ENCODE measurements at regions not wholly inside any gene's neighbourhood (a gene's known extent, or its start where the extent isn't known, plus 50 kb on each side); places are given as distances from the start of the nearest gene placed in this dataset.
"Not testable (repeated sequence)": the region's sequence is repeated elsewhere in the genome, so short reads cannot be mapped to it uniquely, and the experiment has no call there.

DNA sequence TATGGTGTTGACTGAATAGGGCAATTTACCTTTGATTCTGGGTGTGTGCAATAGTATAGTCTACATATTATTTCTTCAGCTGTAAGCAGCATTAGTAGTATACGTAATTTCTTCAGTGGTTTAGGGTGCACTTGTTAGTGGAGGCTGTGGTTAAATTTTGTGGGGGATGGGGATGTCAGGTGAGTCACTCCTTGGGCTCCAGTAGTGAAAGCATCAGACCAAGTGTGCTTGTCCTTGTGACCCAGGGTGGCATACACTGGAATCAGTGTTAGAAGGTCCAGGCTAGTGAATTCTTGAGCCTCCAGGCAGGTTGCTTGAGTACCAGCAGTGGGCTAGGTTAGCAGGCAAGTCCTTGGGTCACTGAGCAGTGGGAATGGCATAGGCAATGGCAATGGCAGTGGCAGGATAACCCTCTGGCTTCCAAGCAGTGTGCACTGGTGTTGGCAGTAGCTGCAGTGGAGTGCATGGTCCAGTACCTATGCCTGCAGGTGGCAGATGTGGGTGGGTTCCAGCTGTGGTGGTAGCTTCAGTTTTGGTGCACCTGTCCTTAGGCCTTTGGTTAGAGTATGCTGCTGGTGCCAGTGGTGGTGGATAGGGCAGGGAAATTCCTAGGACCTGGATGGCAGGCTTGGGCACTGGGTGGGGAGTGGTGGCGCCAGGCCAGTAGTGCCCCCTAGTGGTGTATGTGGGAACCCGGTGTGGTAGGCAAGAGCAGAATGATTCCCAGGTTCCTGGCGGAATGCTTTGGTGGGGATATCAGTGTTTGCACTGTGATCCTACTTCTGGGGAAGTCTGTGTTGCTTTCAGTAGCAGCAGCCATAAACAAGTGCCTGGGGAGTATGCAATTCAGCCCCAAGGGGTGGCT lies 531.0 kb downstream of the SMARCA1 start:
- H3K9me3 ChIP-seq (ENCODE audit: control insufficient read depth, insufficient read depth, low read length) = 0 out of 2 replicates have a peak, but pooled peaks cover 4% of the 10 kb centered on the region
- no peaks in the 10 kb centered on the region for H3K4me1 ChIP-seq (ENCODE audit: control insufficient read depth, insufficient read depth, low read length)
- no peaks in the 10 kb centered on the region for H3K36me3 ChIP-seq (ENCODE audit: control insufficient read depth, insufficient read depth, low read length)
- no peak overlapping the region for H3K27ac ChIP-seq (ENCODE audit: low read depth, low read length)
- H3K27me3 ChIP-seq (ENCODE audit: control insufficient read depth, insufficient read depth, low read length) = no peaks in the 10 kb centered on the region
- H3K4me3 ChIP-seq (ENCODE audit: low read depth, low read length) = no peak overlapping the region
- no peak overlapping the region for H3K9ac ChIP-seq (ENCODE audit: low read depth, low read length)

GRCh38 chrX:128975745-128976144 lies 547.5 kb downstream of the SMARCA1 start:
- H3K27me3 ChIP-seq (ENCODE audit: control insufficient read depth, insufficient read depth, low read length) = no peaks in the 10 kb centered on the region
- H3K9ac ChIP-seq (ENCODE audit: low read depth, low read length) = no peak overlapping the region

GRCh38 chrX:128973033-128973432 lies 550.3 kb downstream of the SMARCA1 start:
- Histone ChIP-seq H3K27me3 (ENCODE audit: control insufficient read depth, insufficient read depth, low read length) (no peaks in the 10 kb centered on the region), H3K4me3 (ENCODE audit: low read depth, low read length) (no peak overlapping the region), H3K27ac (ENCODE audit: low read depth, low read length) (no peak overlapping the region), H3K9me3 (ENCODE audit: control insufficient read depth, insufficient read depth, low read length) (no peaks in the 10 kb centered on the region), H3K9ac (ENCODE audit: low read depth, low read length) (no peak overlapping the region), H3K4me1 (ENCODE audit: control insufficient read depth, insufficient read depth, low read length) (peaks cover 15% of the 10 kb centered on the region), H3K36me3 (ENCODE audit: control insufficient read depth, insufficient read depth, low read length) (no peaks in the 10 kb centered on the region)

More at GRCh38 chrX:128975745-128976144, 547.5 kb downstream of the SMARCA1 start:
- Histone ChIP-seq H3K4me1 (ENCODE audit: control insufficient read depth, insufficient read depth, low read length) (peaks cover 15% of the 10 kb centered on the region), H3K36me3 (ENCODE audit: control insufficient read depth, insufficient read depth, low read length) (no peaks in the 10 kb centered on the region), H3K9me3 (ENCODE audit: control insufficient read depth, insufficient read depth, low read length) (no peaks in the 10 kb centered on the region), H3K4me3 (ENCODE audit: low read depth, low read length) (no peak overlapping the region), H3K27ac (ENCODE audit: low read depth, low read length) (no peak overlapping the region)

DNA sequence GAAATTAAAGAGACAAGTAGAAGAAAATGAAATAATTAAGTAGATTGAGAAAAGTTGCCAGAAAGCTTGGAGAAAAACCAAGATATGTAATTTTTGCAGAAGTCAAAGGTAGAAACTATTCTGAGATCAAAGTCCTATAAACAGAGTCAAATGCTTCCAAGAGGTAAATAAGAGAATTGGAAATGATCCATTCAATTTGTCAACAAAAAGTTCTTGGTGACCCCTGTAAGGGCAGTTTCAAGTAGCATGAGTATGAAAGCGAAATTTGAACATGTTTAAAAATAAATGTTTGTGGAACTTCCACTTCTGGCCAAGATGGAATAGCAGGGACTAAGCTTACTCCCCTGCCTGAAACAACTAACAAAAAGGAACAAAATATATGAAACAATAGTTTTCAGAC lies 562.0 kb downstream of the SMARCA1 start:
- H3K36me3 ChIP-seq (ENCODE audit: control insufficient read depth, insufficient read depth, low read length) = no peaks in the 10 kb centered on the region
- no peaks in the 10 kb centered on the region for H3K4me1 ChIP-seq (ENCODE audit: control insufficient read depth, insufficient read depth, low read length)
- H3K9ac ChIP-seq (ENCODE audit: low read depth, low read length) = no peak overlapping the region
- H3K4me3 ChIP-seq (ENCODE audit: low read depth, low read length) = no peak overlapping the region
- H3K27me3 ChIP-seq (ENCODE audit: control insufficient read depth, insufficient read depth, low read length) = no peaks in the 10 kb centered on the region
- H3K9me3 ChIP-seq (ENCODE audit: control insufficient read depth, insufficient read depth, low read length) = 0 out of 2 replicates have a peak, but pooled peaks cover 5% of the 10 kb centered on the region
- no peak overlapping the region for H3K27ac ChIP-seq (ENCODE audit: low read depth, low read length)

DNA sequence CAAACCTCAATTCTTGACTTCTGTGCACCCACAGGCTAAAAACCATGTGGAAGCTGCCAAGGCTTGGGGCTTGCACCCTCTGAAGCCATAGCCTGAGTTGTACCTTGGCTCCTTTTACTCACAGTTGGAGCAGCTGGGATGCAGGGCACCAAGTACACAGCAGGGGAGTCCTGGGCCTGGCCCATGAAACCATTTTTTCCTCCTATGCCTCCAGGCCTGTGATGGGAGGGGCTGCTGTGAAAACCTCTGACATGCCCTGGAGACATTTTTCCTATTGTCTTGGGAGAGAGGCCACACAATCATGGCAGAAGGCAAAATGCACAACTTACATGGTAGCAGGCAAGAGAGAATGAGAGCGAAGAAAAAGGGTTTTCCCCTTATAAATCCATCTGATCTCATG lies 568.6 kb downstream of the SMARCA1 start:
- not testable (repeated sequence) for H3K36me3 ChIP-seq (ENCODE audit: control insufficient read depth, insufficient read depth, low read length); H3K9ac ChIP-seq (ENCODE audit: low read depth, low read length)

DNA sequence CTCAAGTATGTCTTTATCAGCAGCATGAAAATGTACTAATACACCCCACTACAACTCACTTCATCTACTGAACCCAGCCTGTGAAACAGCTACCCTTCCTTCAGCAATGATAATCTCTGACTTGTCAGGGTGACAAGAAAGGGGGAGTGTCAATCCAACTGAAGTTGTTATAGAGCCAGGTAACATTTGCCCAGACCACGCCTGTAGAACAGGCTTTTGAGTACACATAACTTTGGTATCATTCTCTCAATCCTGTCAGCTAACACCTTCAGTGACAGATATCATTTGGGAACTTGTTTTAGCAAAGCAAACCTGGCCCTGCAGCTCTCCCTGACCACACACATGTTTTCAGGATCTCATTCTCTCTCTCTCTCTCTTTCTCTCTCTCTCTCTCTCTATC lies 592.2 kb downstream of the SMARCA1 start:
- H3K27me3 ChIP-seq (ENCODE audit: control insufficient read depth, insufficient read depth, low read length) = no peaks in the 10 kb centered on the region; the same call in 1 of the 2 replicates
- no peak overlapping the region for H3K4me3 ChIP-seq (ENCODE audit: low read depth, low read length)
- H3K9ac ChIP-seq (ENCODE audit: low read depth, low read length) = no peak overlapping the region
- no peaks in the 10 kb centered on the region for H3K4me1 ChIP-seq (ENCODE audit: control insufficient read depth, insufficient read depth, low read length)
- no peaks in the 10 kb centered on the region for H3K36me3 ChIP-seq (ENCODE audit: control insufficient read depth, insufficient read depth, low read length)
- 0 out of 2 replicates have a peak, but pooled peaks cover 3% of the 10 kb centered on the region for H3K9me3 ChIP-seq (ENCODE audit: control insufficient read depth, insufficient read depth, low read length)
- no peak overlapping the region for H3K27ac ChIP-seq (ENCODE audit: low read depth, low read length)

More for the DNA sequence above, 568.6 kb downstream of the SMARCA1 start:
- not testable (repeated sequence) for H3K27ac ChIP-seq (ENCODE audit: low read depth, low read length); H3K4me1 ChIP-seq (ENCODE audit: control insufficient read depth, insufficient read depth, low read length); H3K4me3 ChIP-seq (ENCODE audit: low read depth, low read length); H3K27me3 ChIP-seq (ENCODE audit: control insufficient read depth, insufficient read depth, low read length)
- peaks cover 29% of the 10 kb centered on the region for H3K9me3 ChIP-seq (ENCODE audit: control insufficient read depth, insufficient read depth, low read length)

GRCh38 chrX:128929271-128930057 lies 593.8 kb downstream of the SMARCA1 start:
- Histone ChIP-seq H3K9ac (ENCODE audit: low read depth, low read length) (no peak overlapping the region), H3K36me3 (ENCODE audit: control insufficient read depth, insufficient read depth, low read length) (no peaks in the 10 kb centered on the region), H3K9me3 (ENCODE audit: control insufficient read depth, insufficient read depth, low read length) (no peaks in the 10 kb centered on the region), H3K4me3 (ENCODE audit: low read depth, low read length) (no peak overlapping the region), H3K27me3 (ENCODE audit: control insufficient read depth, insufficient read depth, low read length) (no peaks in the 10 kb centered on the region; the same call in 1 of the 2 replicates), H3K4me1 (ENCODE audit: control insufficient read depth, insufficient read depth, low read length) (no peaks in the 10 kb centered on the region), H3K27ac (ENCODE audit: low read depth, low read length) (no peak overlapping the region)

- Histone ChIP-seq H3K4me3 (ENCODE audit: low read depth, low read length) (no peak overlapping the region), H3K36me3 (ENCODE audit: control insufficient read depth, insufficient read depth, low read length) (no peaks in the 10 kb centered on the region), H3K9me3 (ENCODE audit: control insufficient read depth, insufficient read depth, low read length) (no peaks in the 10 kb centered on the region), H3K27me3 (ENCODE audit: control insufficient read depth, insufficient read depth, low read length) (no peaks in the 10 kb centered on the region; the same call in 1 of the 2 replicates), H3K4me1 (ENCODE audit: control insufficient read depth, insufficient read depth, low read length) (no peaks in the 10 kb centered on the region), H3K27ac (ENCODE audit: low read depth, low read length) (no peak overlapping the region), H3K9ac (ENCODE audit: low read depth, low read length) (no peak overlapping the region)
Observed at GRCh38 chrX:128928636-128929035, 594.7 kb downstream of the SMARCA1 start.

- Histone ChIP-seq H3K36me3 (ENCODE audit: control insufficient read depth, insufficient read depth, low read length) (no peaks in the 10 kb centered on the region), H3K4me1 (ENCODE audit: control insufficient read depth, insufficient read depth, low read length) (no peaks in the 10 kb centered on the region), H3K9ac (ENCODE audit: low read depth, low read length) (no peak overlapping the region), H3K4me3 (ENCODE audit: low read depth, low read length) (no peak overlapping the region), H3K9me3 (ENCODE audit: control insufficient read depth, insufficient read depth, low read length) (no peaks in the 10 kb centered on the region), H3K27ac (ENCODE audit: low read depth, low read length) (no peak overlapping the region), H3K27me3 (ENCODE audit: control insufficient read depth, insufficient read depth, low read length) (no peaks in the 10 kb centered on the region; the same call in 1 of the 2 replicates)
Observed at GRCh38 chrX:128927363-128927762, 595.9 kb downstream of the SMARCA1 start.

GRCh38 chrX:128906753-128907152 lies 616.5 kb downstream of the SMARCA1 start:
- no peak overlapping the region for H3K9ac ChIP-seq (ENCODE audit: low read depth, low read length)
- H3K36me3 ChIP-seq (ENCODE audit: control insufficient read depth, insufficient read depth, low read length) = no peaks in the 10 kb centered on the region
- no peaks in the 10 kb centered on the region for H3K9me3 ChIP-seq (ENCODE audit: control insufficient read depth, insufficient read depth, low read length)
- H3K4me1 ChIP-seq (ENCODE audit: control insufficient read depth, insufficient read depth, low read length) = no peaks in the 10 kb centered on the region
- no peak overlapping the region for H3K4me3 ChIP-seq (ENCODE audit: low read depth, low read length)
- no peak overlapping the region for H3K27ac ChIP-seq (ENCODE audit: low read depth, low read length)
- H3K27me3 ChIP-seq (ENCODE audit: control insufficient read depth, insufficient read depth, low read length) = no peaks in the 10 kb centered on the region

- H3K27ac ChIP-seq (ENCODE audit: low read depth, low read length) = no peak overlapping the region
- H3K9me3 ChIP-seq (ENCODE audit: control insufficient read depth, insufficient read depth, low read length) = no peaks in the 10 kb centered on the region
- H3K9ac ChIP-seq (ENCODE audit: low read depth, low read length) = no peak overlapping the region
- H3K36me3 ChIP-seq (ENCODE audit: control insufficient read depth, insufficient read depth, low read length) = no peaks in the 10 kb centered on the region
- H3K4me3 ChIP-seq (ENCODE audit: low read depth, low read length) = no peak overlapping the region
- no peaks in the 10 kb centered on the region for H3K4me1 ChIP-seq (ENCODE audit: control insufficient read depth, insufficient read depth, low read length)
- no peaks in the 10 kb centered on the region for H3K27me3 ChIP-seq (ENCODE audit: control insufficient read depth, insufficient read depth, low read length)
Observed at GRCh38 chrX:128901018-128901417, 622.3 kb downstream of the SMARCA1 start.

Data from HUES48 (cell line).